Transverse colon (tissue), 3 donors: ENCODE measurements at regions not wholly inside any gene's neighbourhood (a gene's known extent, or its start where the extent isn't known, plus 50 kb on each side); places are given as distances from the start of the nearest gene placed in this dataset.

ENCODE experiments used
- POLR2A ChIP-seq: fragments of 450-650 bp; IDR thresholded peaks from one replicate; pipeline ENCODE4 v1.6.1; 2016; ENCODE audit warnings: antibody characterized with exemption, mild to moderate bottlenecking, moderate library complexity
- TF ChIP-seq, protein P1 (sequence below), 5 experiments: fragments of 200-600 bp in 3 of 5; fragments of 450-650 bp in 2 of 5; sonication (generic) in 3 of 5; IDR thresholded peaks; 1 replicate in 2 of 5; 2 replicates in 3 of 5; pipeline ENCODE4 v1.5.1; 2016 to 2017; ENCODE audit warnings: antibody characterized with exemption in 5 of 5, inconsistent platforms in 3 of 5, mild to moderate bottlenecking in 2 of 5, moderate library complexity in 1 of 5

DNA sequence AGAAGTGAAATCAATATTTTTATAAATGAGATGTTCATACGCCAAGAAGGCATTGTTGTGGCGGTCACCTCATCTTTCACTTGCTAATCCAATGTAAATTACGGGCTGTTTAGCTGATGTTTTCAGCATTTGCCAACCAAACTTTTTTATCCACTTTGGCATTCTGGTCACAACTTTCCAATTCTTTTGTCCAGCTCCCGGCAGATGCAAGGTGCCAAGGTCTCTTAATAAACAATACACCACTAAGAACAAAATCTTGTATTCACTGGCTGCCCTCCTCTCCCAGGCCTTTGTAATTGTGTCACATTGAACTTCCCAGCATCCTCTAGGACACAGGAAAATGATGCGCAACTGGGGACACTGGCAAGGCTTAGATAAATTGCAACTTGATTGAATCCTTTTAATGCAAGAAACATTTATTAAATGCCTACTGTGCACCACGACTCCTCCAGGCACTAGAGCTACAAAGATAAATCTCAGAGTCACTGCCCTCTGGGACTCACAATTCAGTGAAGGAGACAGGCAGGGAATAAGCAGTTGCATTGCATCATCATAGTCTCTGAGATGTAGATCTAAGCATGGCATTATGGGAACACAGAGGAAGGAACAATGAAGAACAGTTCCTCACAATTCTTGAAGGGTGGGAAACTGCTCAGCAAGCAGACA, 165.4 kb upstream of the C16orf82 start:
- TF ChIP-seq POLR2A = no peak
- TF ChIP-seq, protein P1, sequence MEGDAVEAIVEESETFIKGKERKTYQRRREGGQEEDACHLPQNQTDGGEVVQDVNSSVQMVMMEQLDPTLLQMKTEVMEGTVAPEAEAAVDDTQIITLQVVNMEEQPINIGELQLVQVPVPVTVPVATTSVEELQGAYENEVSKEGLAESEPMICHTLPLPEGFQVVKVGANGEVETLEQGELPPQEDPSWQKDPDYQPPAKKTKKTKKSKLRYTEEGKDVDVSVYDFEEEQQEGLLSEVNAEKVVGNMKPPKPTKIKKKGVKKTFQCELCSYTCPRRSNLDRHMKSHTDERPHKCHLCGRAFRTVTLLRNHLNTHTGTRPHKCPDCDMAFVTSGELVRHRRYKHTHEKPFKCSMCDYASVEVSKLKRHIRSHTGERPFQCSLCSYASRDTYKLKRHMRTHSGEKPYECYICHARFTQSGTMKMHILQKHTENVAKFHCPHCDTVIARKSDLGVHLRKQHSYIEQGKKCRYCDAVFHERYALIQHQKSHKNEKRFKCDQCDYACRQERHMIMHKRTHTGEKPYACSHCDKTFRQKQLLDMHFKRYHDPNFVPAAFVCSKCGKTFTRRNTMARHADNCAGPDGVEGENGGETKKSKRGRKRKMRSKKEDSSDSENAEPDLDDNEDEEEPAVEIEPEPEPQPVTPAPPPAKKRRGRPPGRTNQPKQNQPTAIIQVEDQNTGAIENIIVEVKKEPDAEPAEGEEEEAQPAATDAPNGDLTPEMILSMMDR (IDR thresholded peaks at IDR 0.05) = no peak
